Mesendoderm (in vitro differentiated cells): ENCODE measurements at regions not wholly inside any gene's neighbourhood (a gene's known extent, or its start where the extent isn't known, plus 50 kb on each side); places are given as distances from the start of the nearest gene placed in this dataset.
"Not testable (repeated sequence)": the region's sequence is repeated elsewhere in the genome, so short reads cannot be mapped to it uniquely, and the experiment has no call there.

Experiments used
- DNase-seq: peaks from one replicate; pipeline ENCODE4 v3.0.0; 2013
- H2AK5ac ChIP-seq: 2 replicates; pipeline ENCODE4 v1.6.1; 2013; ENCODE audit warnings: low read length, inconsistent platforms
- H2BK120ac ChIP-seq: 2 replicates; pipeline ENCODE4 v1.6.1; 2013; ENCODE audit warnings: low read depth, mild to moderate bottlenecking, low read length, moderate library complexity, mixed read lengths
- H2BK15ac ChIP-seq: replicated peaks from 2 replicates; pipeline ENCODE4 v1.6.1; 2013; ENCODE audit warnings: low read depth, mild to moderate bottlenecking, moderate library complexity
- H2BK5ac ChIP-seq: 2 replicates; pipeline ENCODE4 v1.6.1; 2013; ENCODE audit warnings: low read length, inconsistent platforms
- H3K18ac ChIP-seq: 2 replicates; pipeline ENCODE4 v1.6.1; 2013; ENCODE audit warnings: mild to moderate bottlenecking, low read length, mixed read lengths
- H3K23ac ChIP-seq: one replicate; pipeline ENCODE4 v1.6.1; 2013; ENCODE audit warnings: low read length
- H3K27ac ChIP-seq: 2 replicates; pipeline ENCODE4 v1.5.1; 2013; ENCODE audit warnings: low read depth, mild to moderate bottlenecking, inconsistent platforms, low read length, moderate library complexity
- H3K27me3 ChIP-seq: 2 replicates; pipeline ENCODE4 v1.6.1; 2013; ENCODE audit warnings: low read length, control low read depth, mild to moderate bottlenecking, inconsistent platforms; ENCODE audit not compliant: insufficient read depth, poor library complexity
- H3K36me3 ChIP-seq: 2 replicates; pipeline ENCODE4 v1.6.1; 2013; ENCODE audit warnings: low read length, inconsistent platforms; ENCODE audit not compliant: control insufficient read depth, insufficient read depth
- H3K4ac ChIP-seq: one replicate; pipeline ENCODE4 v1.6.1; 2013; ENCODE audit warnings: low read depth, mild to moderate bottlenecking, low read length, moderate library complexity
- H3K4me1 ChIP-seq: 2 replicates; pipeline ENCODE4 v1.6.1; 2013; ENCODE audit warnings: low read depth, low read length, inconsistent platforms; ENCODE audit not compliant: control insufficient read depth
- H3K4me2 ChIP-seq: 2 replicates; pipeline ENCODE4 v1.6.1; 2013; ENCODE audit warnings: low read length
- H3K4me3 ChIP-seq: 2 replicates; pipeline ENCODE4 v1.5.1; 2013; ENCODE audit warnings: mild to moderate bottlenecking, low read length
- H3K56ac ChIP-seq: one replicate; pipeline ENCODE4 v1.6.1; 2013; ENCODE audit warnings: low read length
- H3K79me1 ChIP-seq: 2 replicates; pipeline ENCODE4 v1.6.1; 2013; ENCODE audit warnings: low read length, inconsistent platforms
- H3K79me2 ChIP-seq: 2 replicates; pipeline ENCODE4 v1.6.1; 2013; ENCODE audit warnings: mild to moderate bottlenecking, low read length; ENCODE audit not compliant: control insufficient read depth, insufficient read depth
- H3K9ac ChIP-seq: 2 replicates; pipeline ENCODE4 v1.6.1; 2013; ENCODE audit warnings: low read length, inconsistent platforms
- H4K5ac ChIP-seq: one replicate; pipeline ENCODE4 v1.6.1; 2013; ENCODE audit warnings: low read length
- H4K8ac ChIP-seq: one replicate; pipeline ENCODE4 v1.6.1; 2013; ENCODE audit warnings: low read depth, mild to moderate bottlenecking, control low read depth, low read length, moderate library complexity
- WGBS: extraction: QIAGEN DNeasy Blood & Tissue Kit; methylation state at CpG from one replicate; pipeline ENCODE4 v1.1.7; 2013; ENCODE audit warnings: low lambda C conversion rate, missing lambda C conversion rate; ENCODE audit not compliant: insufficient coverage; ENCODE audit errors: extremely low coverage; 5-methylcytosine and 5-hydroxymethylcytosine counted together

- H3K4me3 ChIP-seq: no peak overlapping the region
- H3K79me1 ChIP-seq: no peaks in the 10 kb centered on the region
- no peak overlapping the region for H4K5ac ChIP-seq
- no peaks in the 10 kb centered on the region for H3K79me2 ChIP-seq
- H2BK5ac ChIP-seq: no peak overlapping the region
- no peak overlapping the region for H3K56ac ChIP-seq
- no peaks in the 10 kb centered on the region for H3K36me3 ChIP-seq
- H3K18ac ChIP-seq: no peak overlapping the region
- DNase-seq: no peak
- H2AK5ac ChIP-seq: no peak overlapping the region
- H3K4me2 ChIP-seq: no peak overlapping the region
- no peaks in the 10 kb centered on the region for H3K4me1 ChIP-seq
- H3K9ac ChIP-seq: no peak overlapping the region
- H3K27ac ChIP-seq: no peak overlapping the region
- no peak overlapping the region for H2BK120ac ChIP-seq
- H3K23ac ChIP-seq: no peak overlapping the region
- H3K27me3 ChIP-seq: no peaks in the 10 kb centered on the region
- H4K8ac ChIP-seq: no peak overlapping the region
- WGBS: no CpG with 5 or more reads among the region's 2 CpGs
- no peak overlapping the region for H2BK15ac ChIP-seq
- no peak overlapping the region for H3K4ac ChIP-seq
These were observed 337.8 kb upstream of the CDH5 start for GRCh38 chr16:66028510-66029216.

- no peak overlapping the region for H2BK120ac ChIP-seq
- no peak overlapping the region for H3K18ac ChIP-seq
- no peak overlapping the region for H2BK5ac ChIP-seq
- H3K79me2 ChIP-seq: no peaks in the 10 kb centered on the region
- H3K4ac ChIP-seq: no peak overlapping the region
- no peak overlapping the region for H3K9ac ChIP-seq
- no peak overlapping the region for H3K27ac ChIP-seq
- H3K4me2 ChIP-seq: no peak overlapping the region
- no CpG with 5 or more reads among the region's 2 CpGs for WGBS
- no peak overlapping the region for H4K8ac ChIP-seq
- H2BK15ac ChIP-seq: no peak overlapping the region
- H3K4me3 ChIP-seq: no peak overlapping the region
- no peaks in the 10 kb centered on the region for H3K4me1 ChIP-seq
- no peak for DNase-seq
- H3K79me1 ChIP-seq: no peaks in the 10 kb centered on the region
- no peaks in the 10 kb centered on the region for H3K27me3 ChIP-seq
- H4K5ac ChIP-seq: no peak overlapping the region
- no peak overlapping the region for H3K23ac ChIP-seq
- no peak overlapping the region for H3K56ac ChIP-seq
- H3K36me3 ChIP-seq: no peaks in the 10 kb centered on the region
- H2AK5ac ChIP-seq: no peak overlapping the region
These were observed 339.6 kb upstream of the CDH5 start for GRCh38 chr16:66026787-66027330.

- H4K8ac ChIP-seq: no peak overlapping the region
- H3K4ac ChIP-seq: no peak overlapping the region
- H4K5ac ChIP-seq: no peak overlapping the region
- no peak overlapping the region for H3K18ac ChIP-seq
- H3K9ac ChIP-seq: no peak overlapping the region
- no peak overlapping the region for H3K4me3 ChIP-seq
- no peak overlapping the region for H2BK120ac ChIP-seq
- DNase-seq: peak; percentile 74
- no peak overlapping the region for H3K56ac ChIP-seq
- no peaks in the 10 kb centered on the region for H3K36me3 ChIP-seq
- no peak overlapping the region for H3K27ac ChIP-seq
- no CpG with 5 or more reads among the region's 5 CpGs for WGBS
- no peaks in the 10 kb centered on the region for H3K79me2 ChIP-seq
- H3K4me2 ChIP-seq: no peak overlapping the region
- no peaks in the 10 kb centered on the region for H3K79me1 ChIP-seq
- H2BK15ac ChIP-seq: no peak overlapping the region
- H2AK5ac ChIP-seq: no peak overlapping the region
- H3K27me3 ChIP-seq: no peaks in the 10 kb centered on the region
- H2BK5ac ChIP-seq: no peak overlapping the region
- H3K4me1 ChIP-seq: no peaks in the 10 kb centered on the region
- H3K23ac ChIP-seq: no peak overlapping the region
These were observed 340.3 kb upstream of the CDH5 start for GRCh38 chr16:66026211-66026610.

- Histone ChIP-seq H3K79me2 (no peaks in the 10 kb centered on the region), H2AK5ac (no peak overlapping the region), H3K36me3 (no peaks in the 10 kb centered on the region), H4K8ac (no peak overlapping the region), H3K27ac (no peak overlapping the region), H3K4me1 (no peaks in the 10 kb centered on the region), H2BK15ac (no peak overlapping the region), H3K56ac (no peak overlapping the region), H2BK5ac (no peak overlapping the region), H3K4me2 (no peak overlapping the region), H2BK120ac (no peak overlapping the region), H3K79me1 (no peaks in the 10 kb centered on the region), H3K4ac (no peak overlapping the region), H3K18ac (no peak overlapping the region), H3K27me3 (no peaks in the 10 kb centered on the region), H3K9ac (no peak overlapping the region), H4K5ac (no peak overlapping the region), H3K4me3 (no peak overlapping the region), H3K23ac (no peak overlapping the region)
- WGBS: no CpG with 5 or more reads among the region's 1 CpG
- no peak for DNase-seq
These were observed 340.7 kb upstream of the CDH5 start for GRCh38 chr16:66025751-66026150.

- not testable (repeated sequence) for H3K4me2 ChIP-seq, H3K4me1 ChIP-seq, H4K5ac ChIP-seq, H3K27me3 ChIP-seq, H3K9ac ChIP-seq, H2BK5ac ChIP-seq, H2BK120ac ChIP-seq, H3K36me3 ChIP-seq, H3K4me3 ChIP-seq, H3K79me2 ChIP-seq, H3K27ac ChIP-seq, DNase-seq, H3K56ac ChIP-seq, H2BK15ac ChIP-seq, H4K8ac ChIP-seq, H3K23ac ChIP-seq, H2AK5ac ChIP-seq, H3K18ac ChIP-seq, H3K4ac ChIP-seq, H3K79me1 ChIP-seq
- 100% methylated on average over 1 of the region's 2 CpGs for WGBS
These were observed 341.9 kb upstream of the CDH5 start for GRCh38 chr16:66024567-66024966.

GRCh38 chr16:66023481-66023880 is 343.0 kb upstream of the CDH5 start:
- Histone ChIP-seq H3K56ac (no peak overlapping the region), H3K4me2 (no peak overlapping the region), H2AK5ac (no peak overlapping the region), H3K4ac (no peak overlapping the region), H3K4me3 (no peak overlapping the region), H3K4me1 (no peaks in the 10 kb centered on the region), H3K23ac (no peak overlapping the region), H4K5ac (no peak overlapping the region), H3K27ac (no peak overlapping the region), H3K27me3 (no peaks in the 10 kb centered on the region), H4K8ac (no peak overlapping the region), H2BK120ac (no peak overlapping the region), H3K79me2 (no peaks in the 10 kb centered on the region), H3K79me1 (no peaks in the 10 kb centered on the region), H3K9ac (no peak overlapping the region), H2BK5ac (no peak overlapping the region), H2BK15ac (no peak overlapping the region), H3K36me3 (no peaks in the 10 kb centered on the region), H3K18ac (no peak overlapping the region)
- WGBS: no CpG with 5 or more reads among the region's 3 CpGs
- no peak for DNase-seq
